ENCODE measurements at regions not wholly inside any gene's neighbourhood (a gene's known extent, or its start where the extent isn't known, plus 50 kb on each side); places are given as distances from the start of the nearest gene placed in this dataset.

DNA sequence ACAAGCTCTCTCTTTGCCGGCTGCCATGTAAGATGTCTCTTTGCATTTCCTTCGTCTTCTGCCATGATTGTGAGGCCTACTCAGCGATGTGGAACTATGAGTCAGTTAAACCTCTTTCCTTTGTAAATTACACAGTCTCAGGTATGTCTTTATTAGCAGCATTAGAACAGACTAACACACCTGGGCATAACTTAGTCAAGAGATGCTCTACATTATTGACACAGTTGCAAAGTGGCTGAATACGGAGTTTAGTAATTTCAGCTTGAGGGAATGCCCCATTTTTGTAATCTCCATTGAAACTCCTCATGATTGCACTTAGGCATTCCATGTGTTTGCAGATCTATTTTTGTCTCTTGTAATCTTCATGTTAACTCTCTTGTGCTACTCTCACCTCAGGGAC, 299.5 kb upstream of the HAND2 start:
- CTCF ChIA-PET = interaction anchor here (0.5 kb wide), 1 partner anchor 120 kb away, joined by 3 read pairs; no protein-coding TSS in a partner anchor
- TF ChIP-seq NFRKB (IDR thresholded peaks at IDR 0.05) = no peak
- no peak for TF ChIP-seq FOXA1 (IDR thresholded peaks at IDR 0.05)
- no peak for TF ChIP-seq L3MBTL2 (conservative IDR thresholded peaks at IDR 0.05)
- no peak for TF ChIP-seq FOXM1 (IDR thresholded peaks at IDR 0.05; ENCODE audit: borderline replicate concordance)
- TF ChIP-seq LEF1 (IDR thresholded peaks at IDR 0.05; ENCODE audit: borderline replicate concordance) = no peak
- TF ChIP-seq FOXK2 (IDR thresholded peaks at IDR 0.05) = no peak
- POLR2A ChIA-PET = no interaction called here
- DNase-seq (ENCODE audit: extremely low spot score) = no peak

DNA sequence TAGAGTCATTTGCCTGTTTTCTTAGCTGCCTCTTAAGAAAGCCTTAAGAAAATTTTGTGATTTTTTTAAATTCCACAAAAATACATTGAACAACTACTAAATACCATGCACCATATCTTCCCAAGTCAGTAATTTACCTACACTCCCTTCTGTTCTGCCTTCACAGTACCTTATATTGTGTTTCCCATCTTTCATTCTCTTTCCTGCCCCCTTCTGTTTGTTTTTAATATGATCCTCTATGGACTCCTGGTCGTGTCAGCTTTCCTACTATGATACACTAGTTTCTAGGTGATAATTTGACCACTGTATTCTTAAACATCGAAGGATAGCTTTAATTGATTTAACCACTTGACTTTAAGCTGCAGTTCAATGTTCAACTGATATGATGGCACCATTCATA, 297.7 kb upstream of the HAND2 start:
- ChIA-PET POLR2A (no interaction called here), CTCF (no interaction called here)
- TF ChIP-seq NFRKB (IDR thresholded peaks at IDR 0.05) (no peak), CTBP1 (IDR thresholded peaks at IDR 0.05; ENCODE audit: borderline replicate concordance) (no peak), SP1 (IDR thresholded peaks at IDR 0.05) (no peak), ZNF384 (IDR thresholded peaks at IDR 0.05) (no peak), L3MBTL2 (conservative IDR thresholded peaks at IDR 0.05) (no peak), ARNT (IDR thresholded peaks at IDR 0.05) (no peak), SUZ12 (IDR thresholded peaks at IDR 0.05) (no peak)
- TF ChIP-seq, protein P1, sequence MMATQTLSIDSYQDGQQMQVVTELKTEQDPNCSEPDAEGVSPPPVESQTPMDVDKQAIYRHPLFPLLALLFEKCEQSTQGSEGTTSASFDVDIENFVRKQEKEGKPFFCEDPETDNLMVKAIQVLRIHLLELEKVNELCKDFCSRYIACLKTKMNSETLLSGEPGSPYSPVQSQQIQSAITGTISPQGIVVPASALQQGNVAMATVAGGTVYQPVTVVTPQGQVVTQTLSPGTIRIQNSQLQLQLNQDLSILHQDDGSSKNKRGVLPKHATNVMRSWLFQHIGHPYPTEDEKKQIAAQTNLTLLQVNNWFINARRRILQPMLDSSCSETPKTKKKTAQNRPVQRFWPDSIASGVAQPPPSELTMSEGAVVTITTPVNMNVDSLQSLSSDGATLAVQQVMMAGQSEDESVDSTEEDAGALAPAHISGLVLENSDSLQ (IDR thresholded peaks at IDR 0.05) = no peak
- no peak for DNase-seq (ENCODE audit: extremely low spot score)

DNA sequence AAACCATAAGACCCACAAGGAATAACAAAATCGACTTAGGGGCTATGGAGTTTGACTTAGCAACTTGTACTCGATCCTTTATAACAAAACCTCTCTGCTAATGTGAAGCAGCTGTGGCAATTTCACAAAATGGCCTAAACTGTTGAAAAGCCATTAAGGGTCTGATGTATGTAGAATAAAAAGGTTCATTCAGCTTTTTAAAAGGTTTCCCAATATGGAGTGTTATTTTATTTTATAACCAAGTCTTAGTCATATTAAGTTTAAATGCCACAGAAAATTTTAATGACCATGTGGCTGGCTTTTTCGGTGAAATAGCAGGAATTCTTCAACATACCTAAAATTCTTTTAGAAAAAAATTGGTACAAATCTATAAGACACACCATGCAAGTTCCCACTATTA, 291.8 kb upstream of the HAND2 start:
- POLR2A ChIA-PET = no interaction called here
- no peak for DNase-seq (ENCODE audit: extremely low spot score)
- CTCF ChIA-PET = no interaction called here
- TF ChIP-seq FOXM1 (IDR thresholded peaks at IDR 0.05; ENCODE audit: borderline replicate concordance) (no peak), ELF4 (IDR thresholded peaks at IDR 0.05) (no peak), ZNF384 (IDR thresholded peaks at IDR 0.05) (no peak), SUZ12 (IDR thresholded peaks at IDR 0.05) (no peak), FOXK2 (IDR thresholded peaks at IDR 0.05) (no peak), FOXA1 (IDR thresholded peaks at IDR 0.05) (no peak), NFRKB (IDR thresholded peaks at IDR 0.05) (no peak), L3MBTL2 (conservative IDR thresholded peaks at IDR 0.05) (no peak), ARNT (IDR thresholded peaks at IDR 0.05) (no peak), SP1 (IDR thresholded peaks at IDR 0.05) (no peak), CTBP1 (IDR thresholded peaks at IDR 0.05; ENCODE audit: borderline replicate concordance) (no peak), HDGF (IDR thresholded peaks at IDR 0.05; ENCODE audit: borderline replicate concordance) (no peak), BHLHE40 (IDR thresholded peaks at IDR 0.05; ENCODE audit: borderline replicate concordance) (no peak), LEF1 (IDR thresholded peaks at IDR 0.05; ENCODE audit: borderline replicate concordance) (no peak)
- TF ChIP-seq, protein P1 (IDR thresholded peaks at IDR 0.05) = no peak

DNA sequence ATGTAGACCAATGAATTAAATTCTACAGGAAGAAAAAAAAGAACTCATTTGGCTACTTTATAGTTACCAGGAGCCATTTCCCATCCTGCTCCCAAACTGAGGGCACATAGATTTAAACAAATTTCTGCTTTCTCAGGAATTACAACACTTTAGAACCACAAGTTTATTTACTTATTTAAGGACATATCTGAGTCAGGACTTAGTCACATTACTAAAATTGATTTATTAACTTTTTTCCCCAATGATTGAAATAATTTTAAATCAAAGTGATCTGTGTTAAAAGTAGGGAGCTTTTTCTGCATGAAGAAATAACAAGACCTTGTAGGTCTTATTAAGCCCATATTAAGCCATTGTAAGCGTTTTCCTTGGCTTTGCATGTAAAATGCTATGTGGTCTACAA, 291.0 kb upstream of the HAND2 start:
- ChIA-PET CTCF (no interaction called here), POLR2A (no interaction called here)
- DNase-seq (ENCODE audit: extremely low spot score) = no peak
- TF ChIP-seq SP1 (IDR thresholded peaks at IDR 0.05) = no peak

DNA sequence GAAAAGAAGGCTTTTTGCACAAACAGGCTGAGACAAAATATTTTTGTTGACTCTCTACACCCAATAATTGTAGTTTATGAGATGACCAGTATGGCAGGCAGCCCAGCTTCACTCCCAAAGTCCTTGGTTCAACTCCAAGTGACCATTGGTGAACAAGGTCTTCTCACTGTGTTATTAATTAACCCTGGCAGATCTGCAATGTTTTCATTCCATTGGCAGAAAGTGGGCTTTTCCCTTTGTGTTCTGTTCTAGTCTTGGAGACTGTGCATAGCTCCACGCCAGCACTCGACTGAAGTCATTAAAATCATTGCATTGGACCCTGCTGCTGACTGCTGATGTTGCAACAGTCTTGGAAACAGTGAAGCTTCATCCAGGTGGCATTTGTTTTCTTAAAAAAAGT, 277.3 kb upstream of the HAND2 start:
- CTCF ChIA-PET = no interaction called here
- POLR2A ChIA-PET = no interaction called here

DNA sequence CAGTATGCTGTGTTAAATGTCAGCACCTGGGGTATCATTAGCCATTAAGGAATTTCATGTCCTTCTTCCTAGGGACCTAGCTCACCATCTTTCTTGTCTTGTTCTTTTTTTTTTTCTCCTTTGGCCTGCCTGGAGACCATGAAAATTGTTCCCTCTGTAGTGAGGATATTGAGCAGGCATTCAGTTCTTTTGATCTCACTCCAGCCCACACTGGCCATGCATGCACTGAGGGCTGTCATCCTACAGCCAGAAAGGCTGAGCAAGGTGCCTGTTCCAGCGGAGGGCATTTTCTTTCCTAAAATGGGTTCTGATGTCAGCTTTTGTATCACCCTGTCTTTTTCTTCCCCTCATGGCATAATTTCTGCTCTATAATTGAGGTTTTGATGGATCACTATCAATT, 275.9 kb upstream of the HAND2 start:
- ChIA-PET POLR2A (no interaction called here), CTCF (no interaction called here)
- DNase-seq (ENCODE audit: extremely low spot score) = no peak
- TF ChIP-seq HDGF (IDR thresholded peaks at IDR 0.05; ENCODE audit: borderline replicate concordance) (no peak), CTBP1 (IDR thresholded peaks at IDR 0.05; ENCODE audit: borderline replicate concordance) (no peak), SP1 (IDR thresholded peaks at IDR 0.05) (no peak), FOXA1 (IDR thresholded peaks at IDR 0.05) (no peak), FOXM1 (IDR thresholded peaks at IDR 0.05; ENCODE audit: borderline replicate concordance) (no peak), NFRKB (IDR thresholded peaks at IDR 0.05) (no peak), BHLHE40 (IDR thresholded peaks at IDR 0.05; ENCODE audit: borderline replicate concordance) (no peak), SUZ12 (IDR thresholded peaks at IDR 0.05) (no peak), FOXK2 (IDR thresholded peaks at IDR 0.05) (no peak), ELF4 (IDR thresholded peaks at IDR 0.05) (no peak), L3MBTL2 (conservative IDR thresholded peaks at IDR 0.05) (no peak), ARNT (IDR thresholded peaks at IDR 0.05) (no peak), ZNF384 (IDR thresholded peaks at IDR 0.05) (no peak), LEF1 (IDR thresholded peaks at IDR 0.05; ENCODE audit: borderline replicate concordance) (no peak), TARDBP (IDR thresholded peaks at IDR 0.05) (no peak)
- TF ChIP-seq, protein P1 (IDR thresholded peaks at IDR 0.05) = no peak

More for the DNA sequence above, 277.3 kb upstream of the HAND2 start:
- DNase-seq (ENCODE audit: extremely low spot score) = no peak
- TF ChIP-seq, protein P1 (IDR thresholded peaks at IDR 0.05) = no peak
- no peak for TF ChIP-seq SUZ12 (IDR thresholded peaks at IDR 0.05)
- TF ChIP-seq ZNF384 (IDR thresholded peaks at IDR 0.05) = no peak
- no peak for TF ChIP-seq BHLHE40 (IDR thresholded peaks at IDR 0.05; ENCODE audit: borderline replicate concordance)

DNA sequence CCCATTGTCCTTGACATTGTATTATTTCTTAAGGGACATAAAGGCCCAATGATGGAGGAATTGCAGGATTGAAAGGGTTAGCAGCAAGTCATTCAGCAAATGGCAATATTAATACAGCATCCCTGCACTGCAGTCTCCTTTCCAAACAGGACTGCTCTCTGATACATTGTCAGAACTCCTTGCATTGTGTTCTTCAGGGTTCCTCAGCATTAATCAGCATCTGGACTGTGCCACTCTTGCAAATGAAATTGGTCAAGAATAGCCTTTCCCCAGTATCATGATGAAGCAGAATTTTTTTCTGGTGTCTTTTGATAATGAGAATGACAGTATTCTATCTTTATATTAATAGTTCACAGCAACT, 272.6 kb upstream of the HAND2 start:
- TF ChIP-seq ELF4 (IDR thresholded peaks at IDR 0.05) = no peak
- TF ChIP-seq BHLHE40 (IDR thresholded peaks at IDR 0.05; ENCODE audit: borderline replicate concordance) = no peak
- no peak for TF ChIP-seq CTBP1 (IDR thresholded peaks at IDR 0.05; ENCODE audit: borderline replicate concordance)
- no peak for TF ChIP-seq ARNT (IDR thresholded peaks at IDR 0.05)
- no peak for TF ChIP-seq SUZ12 (IDR thresholded peaks at IDR 0.05)
- TF ChIP-seq SP1 (IDR thresholded peaks at IDR 0.05) = no peak
- no peak for TF ChIP-seq HDGF (IDR thresholded peaks at IDR 0.05; ENCODE audit: borderline replicate concordance)
- TF ChIP-seq, protein P1 (IDR thresholded peaks at IDR 0.05) = no peak
- TF ChIP-seq ZNF384 (IDR thresholded peaks at IDR 0.05) = no peak
- TF ChIP-seq LEF1 (IDR thresholded peaks at IDR 0.05; ENCODE audit: borderline replicate concordance) = no peak
- CTCF ChIA-PET = no interaction called here
- POLR2A ChIA-PET = no interaction called here
- DNase-seq (ENCODE audit: extremely low spot score) = no peak

Measured in HEK293T (cell line).